Kidney capillary endothelial cell (primary cell): ENCODE measurements at regions not wholly inside any gene's neighbourhood (a gene's known extent, or its start where the extent isn't known, plus 50 kb on each side); places are given as distances from the start of the nearest gene placed in this dataset.

Source experiments
- DNase-seq: peaks from one replicate; pipeline ENCODE4 v3.0.0-alpha.2; 2018; ENCODE audit warnings: low spot score

- DNase-seq: no peak
These were observed 450.8 kb downstream of the MCTP2 start for GRCh38 chr15:94682171-94682570.

GRCh38 chr15:94683902-94684301, 452.5 kb downstream of the MCTP2 start:
- peak; percentile 73 for DNase-seq

- no peak for DNase-seq
These were observed 459.8 kb downstream of the MCTP2 start for GRCh38 chr15:94691169-94691568.

- no peak for DNase-seq
These were observed 461.3 kb downstream of the MCTP2 start for GRCh38 chr15:94692710-94693109.

- DNase-seq: no peak
These were observed 468.9 kb downstream of the MCTP2 start for GRCh38 chr15:94700211-94700610.

- DNase-seq: peak; percentile 12
These were observed 470.1 kb downstream of the MCTP2 start for GRCh38 chr15:94701281-94701985.

- DNase-seq: peak; percentile 67
These were observed 472.2 kb downstream of the MCTP2 start for GRCh38 chr15:94703596-94703995.

- no peak for DNase-seq
These were observed 473.1 kb downstream of the MCTP2 start for GRCh38 chr15:94704421-94704820.

- DNase-seq: no peak
These were observed 473.6 kb downstream of the MCTP2 start for GRCh38 chr15:94704946-94705345.

GRCh38 chr15:94709319-94709718, 478.0 kb downstream of the MCTP2 start:
- DNase-seq: no peak

GRCh38 chr15:94722024-94722636, 490.8 kb downstream of the MCTP2 start:
- no peak for DNase-seq

GRCh38 chr15:94723801-94724200, 492.4 kb downstream of the MCTP2 start:
- DNase-seq: no peak

- no peak for DNase-seq
These were observed 499.9 kb downstream of the MCTP2 start for GRCh38 chr15:94731286-94731685.

- DNase-seq: no peak
These were observed 503.1 kb downstream of the MCTP2 start for GRCh38 chr15:94734460-94734859.

- DNase-seq: no peak
These were observed 504.9 kb downstream of the MCTP2 start for GRCh38 chr15:94736236-94736635.

GRCh38 chr15:94739639-94740038, 508.3 kb downstream of the MCTP2 start:
- no peak for DNase-seq

GRCh38 chr15:94740469-94740868, 509.1 kb downstream of the MCTP2 start:
- no peak for DNase-seq

- DNase-seq: no peak
These were observed 512.3 kb downstream of the MCTP2 start for GRCh38 chr15:94743668-94744067.

- no peak for DNase-seq
These were observed 512.9 kb downstream of the MCTP2 start for GRCh38 chr15:94744080-94744793.

- DNase-seq: no peak
These were observed 514.0 kb downstream of the MCTP2 start for GRCh38 chr15:94745371-94745770.

- no peak for DNase-seq
These were observed 516.1 kb downstream of the MCTP2 start for GRCh38 chr15:94747510-94747909.

- DNase-seq: no peak
These were observed 518.7 kb downstream of the MCTP2 start for GRCh38 chr15:94749811-94750617.
